Kidney epithelial cell (primary cell): ENCODE measurements at regions not wholly inside any gene's neighbourhood (a gene's known extent, or its start where the extent isn't known, plus 50 kb on each side); places are given as distances from the start of the nearest gene placed in this dataset.

Experiments used
- DNase-seq: peaks from one replicate; pipeline ENCODE4 v3.0.0-alpha.2; 2010; ENCODE audit warnings: low read depth
- H3K27me3 ChIP-seq: 2 replicates; pipeline ENCODE4 v1.6.0; 2011; ENCODE audit warnings: low read length; ENCODE audit not compliant: control insufficient read depth, insufficient read depth
- H3K36me3 ChIP-seq: 2 replicates; pipeline ENCODE4 v1.5.1; 2011; ENCODE audit warnings: low read length; ENCODE audit not compliant: control insufficient read depth, insufficient read depth
- H3K4me3 ChIP-seq: 2 replicates; pipeline ENCODE4 v1.5.1; 2011; ENCODE audit warnings: low read depth, mild to moderate bottlenecking, control low read depth, low read length
- TF ChIP-seq, protein P1 (sequence below): IDR thresholded peaks from 2 replicates; pipeline ENCODE4 v1.5.1; 2011; ENCODE audit warnings: mild to moderate bottlenecking, moderate library complexity, low read length, control low read depth, inconsistent platforms; ENCODE audit not compliant: insufficient read depth, poor library complexity, severe bottlenecking

GRCh38 chr5:12360218-12360617 is 456.0 kb upstream of the CTNND2 start:
- Histone ChIP-seq H3K27me3 (no peaks in the 10 kb centered on the region), H3K36me3 (no peaks in the 10 kb centered on the region), H3K4me3 (no peak overlapping the region)
- TF ChIP-seq, protein P1, sequence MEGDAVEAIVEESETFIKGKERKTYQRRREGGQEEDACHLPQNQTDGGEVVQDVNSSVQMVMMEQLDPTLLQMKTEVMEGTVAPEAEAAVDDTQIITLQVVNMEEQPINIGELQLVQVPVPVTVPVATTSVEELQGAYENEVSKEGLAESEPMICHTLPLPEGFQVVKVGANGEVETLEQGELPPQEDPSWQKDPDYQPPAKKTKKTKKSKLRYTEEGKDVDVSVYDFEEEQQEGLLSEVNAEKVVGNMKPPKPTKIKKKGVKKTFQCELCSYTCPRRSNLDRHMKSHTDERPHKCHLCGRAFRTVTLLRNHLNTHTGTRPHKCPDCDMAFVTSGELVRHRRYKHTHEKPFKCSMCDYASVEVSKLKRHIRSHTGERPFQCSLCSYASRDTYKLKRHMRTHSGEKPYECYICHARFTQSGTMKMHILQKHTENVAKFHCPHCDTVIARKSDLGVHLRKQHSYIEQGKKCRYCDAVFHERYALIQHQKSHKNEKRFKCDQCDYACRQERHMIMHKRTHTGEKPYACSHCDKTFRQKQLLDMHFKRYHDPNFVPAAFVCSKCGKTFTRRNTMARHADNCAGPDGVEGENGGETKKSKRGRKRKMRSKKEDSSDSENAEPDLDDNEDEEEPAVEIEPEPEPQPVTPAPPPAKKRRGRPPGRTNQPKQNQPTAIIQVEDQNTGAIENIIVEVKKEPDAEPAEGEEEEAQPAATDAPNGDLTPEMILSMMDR = no peak
- no peak for DNase-seq

DNA sequence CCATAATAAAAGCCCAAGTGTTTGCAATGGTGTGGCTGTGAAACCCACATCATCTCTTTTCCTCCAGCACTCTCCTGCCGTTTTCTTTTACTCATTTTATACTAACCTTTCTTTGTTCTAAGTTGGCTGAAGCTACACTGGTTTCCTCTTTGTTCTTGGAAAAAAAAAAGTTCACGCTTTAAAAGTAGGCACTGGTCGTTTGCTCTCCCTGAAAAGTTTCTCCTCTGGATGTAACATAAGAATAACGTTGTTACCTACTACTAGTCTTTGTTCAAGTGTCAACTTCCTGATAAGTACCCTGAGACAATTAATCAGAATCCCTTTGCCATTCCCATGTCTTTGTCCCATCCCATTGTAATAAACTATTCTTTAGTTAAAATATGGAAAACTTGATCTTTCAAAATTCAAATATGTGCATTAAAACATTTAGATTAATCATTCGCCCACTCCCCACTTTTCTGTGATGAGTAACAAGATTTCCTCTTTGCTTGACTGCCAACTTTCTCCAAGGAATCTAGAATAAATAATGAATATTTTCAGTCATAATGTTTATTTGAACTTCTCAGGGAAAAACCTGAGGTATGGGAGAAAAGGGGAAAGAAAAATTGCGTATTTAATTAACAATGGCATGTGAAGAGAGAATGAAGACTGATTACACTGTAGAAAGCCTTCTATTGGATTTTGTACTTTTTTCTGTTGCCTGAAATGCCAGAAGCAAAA is 454.3 kb upstream of the CTNND2 start:
- Histone ChIP-seq H3K36me3 (no peaks in the 10 kb centered on the region), H3K27me3 (no peaks in the 10 kb centered on the region), H3K4me3 (no peak overlapping the region)
- DNase-seq = no peak
- TF ChIP-seq, protein P1 = no peak

- DNase-seq = no peak
- TF ChIP-seq, protein P1 = no peak
Observed at GRCh38 chr5:12357626-12358025, 453.4 kb upstream of the CTNND2 start.

GRCh38 chr5:12354686-12355085 is 450.4 kb upstream of the CTNND2 start:
- no peaks in the 10 kb centered on the region for H3K36me3 ChIP-seq
- no peaks in the 10 kb centered on the region for H3K27me3 ChIP-seq
- TF ChIP-seq, protein P1 = no peak
- H3K4me3 ChIP-seq = no peak overlapping the region
- no peak for DNase-seq

More at GRCh38 chr5:12357626-12358025, 453.4 kb upstream of the CTNND2 start:
- Histone ChIP-seq H3K36me3 (no peaks in the 10 kb centered on the region), H3K27me3 (no peaks in the 10 kb centered on the region), H3K4me3 (no peak overlapping the region)

DNA sequence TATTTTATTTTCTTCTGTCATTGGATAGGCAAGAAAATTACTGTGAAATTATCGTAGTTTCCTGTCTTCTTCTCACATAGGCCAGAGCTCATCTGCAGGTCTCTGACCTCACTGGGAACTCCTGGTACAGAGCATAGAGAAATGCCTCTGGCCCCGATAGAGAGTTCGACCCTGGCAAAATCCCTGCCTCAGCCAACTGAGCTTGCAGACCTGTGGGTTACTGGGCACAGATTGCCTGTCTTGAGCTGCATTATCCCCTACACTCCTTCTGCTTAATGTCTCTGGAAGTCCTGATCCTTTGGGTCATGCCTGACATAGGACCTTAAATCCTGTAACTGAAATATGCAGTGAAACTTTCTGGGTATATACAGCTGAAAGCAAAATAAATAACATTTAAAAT is 439.3 kb upstream of the CTNND2 start:
- no peak for DNase-seq
- H3K4me3 ChIP-seq = no peak overlapping the region
- no peaks in the 10 kb centered on the region for H3K36me3 ChIP-seq
- TF ChIP-seq, protein P1 = no peak
- no peaks in the 10 kb centered on the region for H3K27me3 ChIP-seq

DNA sequence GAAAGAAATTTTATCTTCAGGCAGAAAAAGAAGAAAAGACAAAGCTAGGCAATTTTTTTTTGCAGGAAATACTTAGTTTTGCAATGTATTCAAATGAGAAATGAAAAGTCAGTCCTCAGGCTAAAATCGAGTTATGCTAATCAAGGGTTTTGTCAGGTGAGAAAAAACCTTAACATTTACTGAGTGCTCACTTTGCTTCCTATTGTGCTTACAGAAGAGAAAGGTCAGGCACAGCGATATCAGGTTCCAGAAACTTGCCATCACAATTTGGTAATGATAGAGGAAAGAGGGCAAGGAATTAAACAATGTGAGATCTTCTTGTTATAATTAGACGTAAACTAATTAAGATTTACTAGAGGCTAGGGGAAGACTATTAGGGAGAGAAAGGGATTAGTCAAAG is 431.7 kb upstream of the CTNND2 start:
- Histone ChIP-seq H3K36me3 (no peaks in the 10 kb centered on the region), H3K27me3 (no peaks in the 10 kb centered on the region), H3K4me3 (no peak overlapping the region)
- no peak for DNase-seq
- TF ChIP-seq, protein P1 = no peak
